Spleen (tissue), 7 donors: ENCODE measurements at regions not wholly inside any gene's neighbourhood (a gene's known extent, or its start where the extent isn't known, plus 50 kb on each side); places are given as distances from the start of the nearest gene placed in this dataset.

Source experiments
- CTCF ChIP-seq, 11 experiments: fragments of 200-600 bp in 7 of 11; fragments of 450-650 bp in 4 of 11; sonication (generic) in 4 of 11; IDR thresholded peaks in 8 of 11; conservative IDR thresholded peaks in 3 of 11; 1 replicate in 7 of 11; 2 replicates in 4 of 11; pipeline versions ENCODE4 v1.4.0 to v1.8.0; 2016 to 2021; ENCODE audit warnings: antibody characterized with exemption in 11 of 11, inconsistent platforms in 4 of 11, mild to moderate bottlenecking in 1 of 11
- POLR2A ChIP-seq, 3 donors: fragments of 450-650 bp; IDR thresholded peaks; one replicate each; pipeline ENCODE4 v1.5.1; 2017; ENCODE audit warnings: antibody characterized with exemption in 3 of 3, mild to moderate bottlenecking in 1 of 3
- POLR2AphosphoS5 ChIP-seq, 3 donors: sonication (generic); formaldehyde crosslinking; IDR thresholded peaks; one replicate each; pipeline ENCODE4 v1.5.1; 2017; ENCODE audit warnings: antibody characterized with exemption in 3 of 3
- donor health status: DM: no; HTN: no; CAD: no; lungs with moderate emphysema.
- donor health status: DM: no; HTN: no; CAD: no.
- donor health status: DM: no; HTN: no; CAD: no.

GRCh38 chr2:35790292-35790691 is 565.3 kb upstream of the CRIM1 start:
- TF ChIP-seq POLR2AphosphoS5 (IDR thresholded peaks at IDR 0.05) (no peak), CTCF (IDR thresholded peaks at IDR 0.05 in 8 of 11, conservative IDR thresholded peaks at IDR 0.05 in 3 of 11) (no peak), POLR2A (IDR thresholded peaks at IDR 0.05) (no peak)
